Fibroblast of skin of back (primary cell): ENCODE measurements at regions not wholly inside any gene's neighbourhood (a gene's known extent, or its start where the extent isn't known, plus 50 kb on each side); places are given as distances from the start of the nearest gene placed in this dataset.

Experiments used
- DNase-seq: peaks from one replicate; pipeline ENCODE4 v3.0.0-alpha.2; 2013

- peak; percentile 54 for DNase-seq
These were observed 83.0 kb upstream of the PRLR start for GRCh38 chr5:35313291-35313690.

- DNase-seq = no peak
These were observed 82.0 kb upstream of the PRLR start for GRCh38 chr5:35312267-35312666.

- no peak for DNase-seq
These were observed 79.3 kb upstream of the PRLR start for GRCh38 chr5:35309365-35310130.

- peak; percentile 7 for DNase-seq
These were observed 78.1 kb upstream of the PRLR start for GRCh38 chr5:35308421-35308820.

GRCh38 chr5:35306716-35307365 lies 76.6 kb upstream of the PRLR start:
- no peak for DNase-seq

- no peak for DNase-seq
These were observed 75.2 kb upstream of the PRLR start for GRCh38 chr5:35305336-35306020.

GRCh38 chr5:35304291-35304690 lies 74.0 kb upstream of the PRLR start:
- no peak for DNase-seq

- no peak for DNase-seq
These were observed 72.9 kb upstream of the PRLR start for GRCh38 chr5:35303152-35303551.

GRCh38 chr5:35302544-35302943 lies 72.3 kb upstream of the PRLR start:
- DNase-seq = no peak

GRCh38 chr5:35297755-35298154 lies 67.5 kb upstream of the PRLR start:
- no peak for DNase-seq

GRCh38 chr5:35294976-35295375 lies 64.7 kb upstream of the PRLR start:
- DNase-seq = no peak

GRCh38 chr5:35294017-35294416 lies 63.7 kb upstream of the PRLR start:
- DNase-seq = no peak

- no peak for DNase-seq
These were observed 55.1 kb upstream of the PRLR start for GRCh38 chr5:35285435-35285834.

GRCh38 chr5:35285011-35285410 lies 54.7 kb upstream of the PRLR start:
- DNase-seq = no peak

- DNase-seq = no peak
These were observed 54.1 kb upstream of the PRLR start for GRCh38 chr5:35284364-35284763.

- no peak for DNase-seq
These were observed 52.5 kb upstream of the PRLR start for GRCh38 chr5:35282810-35283209.

- DNase-seq = no peak
These were observed 51.3 kb upstream of the PRLR start for GRCh38 chr5:35281613-35282012.
